HG03457 (cell line): ENCODE measurements at regions not wholly inside any gene's neighbourhood (a gene's known extent, or its start where the extent isn't known, plus 50 kb on each side); places are given as distances from the start of the nearest gene placed in this dataset.

Experiments
- ATAC-seq: cut with Tn5 transposase; IDR thresholded peaks from one replicate; pipeline ENCODE4 v1.9.1; 2021; ENCODE audit warnings: moderate number of reproducible peaks; ENCODE audit not compliant: unreplicated experiment

DNA sequence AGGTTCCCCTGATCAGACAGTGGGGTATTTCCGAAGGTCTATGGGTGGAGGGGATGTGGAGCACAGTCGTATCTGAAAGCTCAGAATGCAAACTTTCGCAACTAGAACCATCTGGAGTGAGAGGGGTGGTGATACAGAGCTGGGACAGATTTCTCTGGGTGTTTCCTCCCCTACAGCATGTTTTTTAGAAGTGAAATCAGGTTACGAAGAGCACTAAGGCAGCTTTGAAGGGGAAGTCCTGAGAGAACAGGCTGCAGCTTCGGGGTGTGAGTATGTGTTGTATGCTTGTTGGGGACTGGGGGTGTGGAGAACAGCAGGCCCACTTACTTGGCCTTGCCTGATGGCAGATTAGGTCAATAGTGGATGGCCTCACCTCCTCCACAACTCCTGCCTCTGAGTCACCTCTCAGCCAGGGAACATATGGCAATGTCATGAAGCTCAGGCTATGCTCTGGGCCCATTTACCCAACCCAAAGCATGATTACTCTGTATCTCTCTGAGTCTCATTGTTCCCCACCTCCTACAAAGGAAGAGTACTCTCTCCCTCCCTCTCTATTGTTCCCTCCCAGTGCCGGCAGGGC lies 107.2 kb upstream of the RASGRP1 start:
- ATAC-seq: peak; percentile 40

DNA sequence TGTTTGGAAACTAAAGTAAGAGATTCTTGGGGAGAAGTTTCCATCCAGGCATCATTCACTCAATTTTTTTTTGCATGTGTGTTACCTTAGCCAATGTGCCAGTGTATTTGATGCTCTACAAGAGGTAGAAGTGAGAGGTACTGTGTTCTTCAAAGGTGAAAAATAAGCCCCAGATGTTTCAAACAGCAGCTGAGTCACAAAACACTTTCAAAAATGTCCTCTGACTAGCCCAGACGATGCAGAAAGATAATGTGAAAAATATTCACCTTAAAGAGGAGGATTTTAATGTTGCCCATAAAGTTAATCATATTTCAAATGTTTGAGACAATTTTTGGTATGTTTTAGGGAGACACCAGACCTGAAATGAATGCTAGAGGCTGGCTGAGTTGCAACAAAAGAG lies 107.7 kb upstream of the RASGRP1 start:
- no peak for ATAC-seq

DNA sequence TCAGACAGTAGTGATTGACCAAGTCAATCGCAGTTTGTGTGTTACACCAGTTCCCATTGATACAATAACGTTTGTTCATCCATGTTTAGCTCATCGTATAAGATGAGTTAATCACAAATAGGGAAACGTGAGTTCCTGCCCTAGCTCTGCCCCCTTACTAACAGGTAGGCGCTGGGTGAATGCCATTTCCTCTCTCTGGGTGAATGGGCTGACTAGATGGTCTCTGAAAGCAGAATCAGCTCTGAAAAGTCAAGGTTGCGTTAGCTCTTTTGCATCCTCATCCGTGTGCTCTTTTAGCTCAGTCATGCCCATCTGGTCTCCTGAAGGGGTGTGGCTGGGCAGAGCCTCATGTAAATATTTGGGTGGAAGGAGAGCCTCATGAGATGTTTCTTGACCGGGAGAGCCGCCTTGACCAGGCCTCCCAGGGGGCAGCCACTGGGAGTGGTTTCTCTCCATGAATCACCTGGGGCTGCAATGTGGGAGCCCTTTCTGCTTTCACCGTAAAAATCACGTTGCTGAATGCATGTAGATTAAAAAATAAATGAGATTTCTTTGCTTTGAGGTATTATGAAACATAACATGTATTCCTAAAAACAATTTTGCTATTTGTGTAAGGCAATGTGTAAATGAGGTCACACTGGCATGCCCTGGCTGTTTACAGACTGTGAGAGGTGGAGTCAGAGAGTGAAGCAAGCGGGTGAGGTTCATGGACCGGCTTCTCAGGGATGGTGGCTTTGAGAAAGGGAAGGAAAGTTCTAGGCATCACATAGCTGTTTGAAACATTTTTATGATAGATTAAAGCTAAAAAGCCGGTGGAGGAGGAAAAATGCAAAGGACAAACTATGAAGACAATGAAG lies 108.4 kb upstream of the RASGRP1 start:
- peak; percentile 29 for ATAC-seq

DNA sequence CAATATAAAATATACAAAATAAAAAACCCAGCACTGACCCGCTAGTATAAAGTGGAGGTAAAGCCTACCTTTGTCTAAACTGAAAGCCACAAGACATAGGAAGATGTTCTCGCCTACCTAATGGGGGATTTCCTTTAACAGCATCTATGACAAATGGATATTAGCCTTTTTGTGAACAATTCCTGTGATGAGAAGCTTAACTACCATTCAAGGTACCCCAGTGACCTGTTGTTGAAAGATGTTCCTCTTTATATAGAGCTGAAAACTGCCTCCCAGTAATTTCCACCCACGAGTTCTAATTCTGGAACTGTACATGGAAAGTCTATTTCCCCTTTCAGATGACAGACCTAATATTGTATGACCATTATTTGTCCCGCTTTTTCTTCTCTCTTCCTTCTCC lies 109.8 kb upstream of the RASGRP1 start:
- ATAC-seq: no peak

DNA sequence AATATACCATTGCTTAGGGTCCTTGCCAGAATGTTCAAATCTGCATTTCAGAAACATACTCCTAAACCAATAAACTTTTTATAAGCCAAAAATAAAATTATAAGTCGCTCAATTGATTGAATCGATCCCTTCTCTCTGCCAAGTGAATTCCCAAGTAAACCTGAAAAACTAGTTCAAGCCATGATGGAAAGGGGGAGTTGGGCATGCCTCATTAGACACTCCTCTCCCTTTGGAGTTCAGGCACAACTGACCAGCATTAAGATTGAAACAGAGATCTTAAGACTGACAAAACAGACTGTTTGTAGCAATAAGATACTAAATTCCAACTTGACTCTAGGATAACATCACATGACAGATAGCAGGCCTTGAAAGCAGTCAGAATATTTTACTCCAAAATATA lies 113.7 kb upstream of the RASGRP1 start:
- no peak for ATAC-seq

DNA sequence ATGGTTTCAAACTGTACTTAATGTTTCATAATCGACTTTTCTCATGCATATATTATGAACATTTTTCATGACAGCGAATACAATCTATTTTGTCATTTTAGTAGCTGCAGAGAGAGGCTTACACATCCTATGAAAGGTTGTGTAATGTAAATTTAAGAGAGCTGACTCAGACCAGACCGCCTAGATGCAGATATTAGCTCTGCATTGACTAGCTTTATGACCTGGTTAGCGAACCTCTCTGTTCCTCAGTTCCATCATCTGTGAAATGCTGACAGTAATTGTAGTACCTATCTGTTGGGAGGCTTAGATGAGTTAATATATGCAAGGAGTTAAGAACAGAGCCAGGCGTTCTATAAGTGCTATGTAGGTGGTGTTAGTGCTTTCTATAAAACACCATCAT lies 116.2 kb upstream of the RASGRP1 start:
- ATAC-seq: no peak

DNA sequence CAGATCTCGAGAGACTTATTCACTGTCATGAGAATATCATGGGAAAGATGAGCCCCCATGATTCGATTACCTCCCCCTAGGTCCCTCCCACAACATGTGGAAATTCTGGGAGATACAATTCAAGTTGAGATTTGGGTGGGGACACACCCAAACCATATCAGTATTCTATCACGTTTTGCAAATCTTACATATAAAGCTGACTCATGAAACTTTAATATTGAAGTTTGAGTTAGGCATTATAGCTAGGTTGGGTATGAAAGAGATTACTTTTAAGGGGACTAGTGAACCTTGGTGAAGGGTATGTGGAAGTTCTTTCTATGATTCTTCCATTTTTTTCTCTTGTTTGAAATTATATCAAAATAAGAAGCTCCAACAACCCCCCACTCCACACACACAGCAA lies 117.7 kb upstream of the RASGRP1 start:
- ATAC-seq: no peak

DNA sequence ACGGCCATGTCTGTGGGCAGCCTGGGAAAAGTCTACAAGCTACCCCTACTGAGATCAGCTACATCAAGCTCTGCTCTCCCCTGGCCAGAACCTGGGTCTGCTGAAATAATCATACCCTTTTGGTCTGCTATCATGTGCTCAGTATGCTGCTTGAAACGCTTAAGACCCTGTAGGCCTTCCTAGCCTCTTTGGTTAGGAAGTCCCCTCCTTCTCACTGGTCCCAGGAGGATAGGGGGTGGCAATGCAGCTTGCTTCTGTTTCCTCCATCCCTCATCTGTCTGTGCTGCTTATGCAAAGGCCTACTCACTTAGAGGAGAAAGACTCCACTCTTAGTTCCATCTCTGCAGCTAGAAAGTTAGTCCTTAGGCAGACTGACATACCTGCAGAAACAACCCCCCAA lies 118.2 kb upstream of the RASGRP1 start:
- ATAC-seq: no peak

DNA sequence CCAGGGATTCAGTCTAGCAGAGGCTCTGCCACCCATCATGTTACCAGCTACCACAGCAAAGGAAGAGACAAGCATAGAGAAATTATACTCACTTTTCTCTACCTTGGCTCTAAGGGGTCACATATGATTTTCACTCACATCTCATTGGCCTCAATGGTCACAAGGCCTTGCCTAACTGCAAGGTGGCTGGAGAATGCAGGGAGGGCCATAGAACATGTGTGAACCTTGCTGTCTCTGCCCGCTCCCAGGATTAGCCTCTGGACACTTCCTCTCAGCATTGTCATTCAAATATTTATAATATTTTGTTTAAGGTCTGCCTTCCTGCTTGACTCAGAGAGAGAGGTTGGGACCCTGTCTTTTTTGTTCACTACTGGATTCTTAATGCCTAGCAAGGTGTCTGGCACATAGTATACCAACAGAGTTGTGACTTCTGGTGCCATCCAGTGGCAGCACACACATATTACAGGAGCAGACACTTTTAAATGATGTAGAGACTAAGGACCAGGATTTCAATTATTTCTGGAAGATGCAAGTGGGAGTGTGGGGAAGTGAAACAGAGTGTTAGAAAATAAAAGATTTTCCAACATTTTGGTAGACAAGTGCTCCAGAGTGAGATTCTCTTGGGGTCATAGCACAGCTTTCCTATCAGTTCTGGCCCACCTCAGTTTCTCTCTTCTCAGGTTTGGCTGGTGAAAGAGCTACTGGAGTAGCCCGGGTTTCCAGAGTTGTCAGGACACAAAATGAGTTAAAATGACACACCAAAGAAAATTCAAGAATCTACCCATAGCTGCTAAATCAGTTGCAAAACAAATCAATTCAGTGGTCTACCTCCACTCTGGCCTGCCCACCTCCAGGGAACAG lies 119.0 kb upstream of the RASGRP1 start:
- ATAC-seq: peak; percentile 72

DNA sequence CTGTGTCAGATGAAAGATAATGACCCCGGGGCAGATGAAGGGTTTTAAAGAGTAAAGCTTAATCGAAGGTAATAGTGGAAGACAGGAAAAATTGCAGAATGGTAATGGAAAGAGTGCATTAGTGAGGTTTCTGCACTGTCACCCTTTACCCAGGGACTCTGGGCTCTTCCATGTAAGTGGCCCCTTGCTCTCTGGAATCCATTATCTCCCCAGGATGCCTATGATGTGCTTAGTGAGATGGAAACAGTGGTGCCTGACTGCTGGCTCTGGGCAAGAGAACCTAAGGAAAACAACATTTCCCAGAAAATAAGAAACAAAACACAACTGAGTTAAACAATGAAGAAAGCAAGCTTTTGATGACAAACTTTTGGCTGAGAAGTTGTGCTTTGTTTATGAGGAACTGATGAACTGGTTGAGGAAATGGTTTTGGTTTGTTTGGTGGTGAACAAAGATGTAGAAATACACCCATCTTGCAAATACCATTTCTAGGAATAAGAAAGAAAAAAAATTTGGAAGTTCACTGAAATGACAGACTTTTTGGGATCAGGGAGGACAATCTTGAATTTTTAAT lies 119.9 kb upstream of the RASGRP1 start:
- no peak for ATAC-seq

DNA sequence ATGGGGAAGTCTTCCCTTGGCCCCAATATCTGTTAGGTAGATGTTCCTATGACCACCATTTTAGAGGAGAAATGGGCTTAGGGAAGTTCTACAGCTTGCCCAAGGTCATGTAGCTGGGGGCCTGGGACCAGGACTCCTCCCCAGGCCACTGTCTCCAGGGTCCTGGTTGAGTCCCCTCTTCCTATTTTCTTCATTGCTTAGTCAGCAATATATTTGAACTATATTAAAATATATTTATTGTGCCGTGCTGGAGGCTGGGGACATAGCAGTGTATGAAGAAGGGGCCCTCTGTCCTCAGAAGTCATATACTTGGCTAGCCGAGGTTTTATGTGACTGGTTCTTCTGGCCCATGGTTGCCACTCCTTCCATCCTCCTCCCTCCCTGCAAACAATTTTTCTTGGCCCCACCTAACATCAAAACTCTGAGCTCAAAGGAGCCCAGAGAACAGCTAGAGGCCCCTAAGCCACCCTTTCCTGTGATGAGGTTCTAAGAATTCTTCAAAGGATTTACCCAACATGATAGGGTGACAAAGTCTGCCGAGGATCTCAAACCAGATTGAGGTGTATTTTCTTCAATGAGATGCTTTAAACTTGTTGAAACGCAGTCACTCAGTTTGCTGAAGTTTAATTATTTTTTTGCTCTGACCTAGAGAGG lies 121.2 kb upstream of the RASGRP1 start:
- no peak for ATAC-seq

DNA sequence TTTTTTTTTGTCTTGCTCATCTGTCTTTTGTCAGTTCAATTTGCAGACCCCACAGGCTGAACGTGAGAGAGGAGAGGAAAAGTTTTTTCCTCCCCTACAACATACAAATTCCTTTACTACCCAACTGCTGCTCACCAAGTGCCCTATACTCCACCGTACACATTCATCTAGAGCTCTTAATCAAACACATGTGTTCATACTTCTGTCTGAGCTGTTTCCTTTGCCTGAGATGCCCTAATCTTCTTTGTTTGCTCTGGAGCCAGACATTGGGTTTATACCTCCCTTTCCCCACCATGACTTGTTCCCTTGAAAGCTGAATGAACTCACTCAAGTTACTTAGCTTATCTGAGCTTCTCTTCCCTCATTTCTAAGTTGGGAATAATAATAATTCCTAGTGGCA lies 122.7 kb upstream of the RASGRP1 start:
- no peak for ATAC-seq

DNA sequence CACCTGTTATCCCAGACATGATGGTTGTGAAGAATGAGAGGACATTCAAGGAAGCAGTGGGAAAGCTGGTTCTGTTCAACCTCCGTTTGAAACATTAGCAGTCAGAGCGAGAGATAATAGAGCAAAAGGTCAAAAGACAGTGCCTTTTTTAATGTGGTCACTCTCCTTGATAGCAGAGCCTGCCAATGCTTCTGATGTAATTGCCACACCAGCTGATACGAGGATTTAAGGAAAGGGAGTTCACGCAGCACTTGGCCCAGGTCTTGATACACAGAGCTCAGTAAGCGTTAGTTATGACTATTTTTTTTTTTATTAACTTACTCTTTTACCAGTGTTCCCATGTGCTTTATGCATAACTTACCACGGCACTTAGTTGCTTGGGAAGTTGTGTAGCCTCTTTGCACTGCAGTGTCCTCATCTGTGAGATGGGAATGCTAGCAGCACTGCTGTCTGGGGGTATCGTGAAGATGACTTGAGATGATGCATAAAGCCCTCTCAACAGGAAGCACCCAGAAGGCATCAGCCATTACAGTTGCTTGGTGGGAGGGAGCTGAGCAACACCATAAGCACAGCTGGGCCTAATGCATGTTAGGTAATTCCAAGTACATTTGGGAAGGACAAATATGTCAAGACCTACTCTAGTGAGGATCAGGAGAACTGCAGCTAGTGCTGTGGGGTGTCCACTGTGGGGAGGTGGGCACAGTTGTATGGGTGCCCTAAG lies 123.3 kb upstream of the RASGRP1 start:
- ATAC-seq: no peak

DNA sequence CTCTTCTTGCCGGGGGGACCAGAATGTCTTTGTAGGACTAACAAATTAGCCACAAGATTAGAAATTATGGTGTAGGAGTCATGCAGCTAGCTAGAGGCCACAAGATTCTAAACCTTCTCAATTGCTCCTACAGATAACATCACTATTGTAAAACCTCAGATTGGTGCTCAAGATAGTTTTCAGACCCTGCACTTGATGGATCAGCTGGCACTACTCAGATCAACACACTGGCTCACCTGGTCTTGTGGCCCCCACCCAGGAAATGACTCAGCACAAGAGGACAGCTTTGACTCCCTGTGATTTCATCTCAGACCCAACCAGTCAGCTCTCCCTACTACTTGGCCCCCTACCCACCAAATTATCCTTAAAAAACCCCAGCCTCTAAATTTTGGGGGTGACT lies 124.1 kb upstream of the RASGRP1 start:
- no peak for ATAC-seq

DNA sequence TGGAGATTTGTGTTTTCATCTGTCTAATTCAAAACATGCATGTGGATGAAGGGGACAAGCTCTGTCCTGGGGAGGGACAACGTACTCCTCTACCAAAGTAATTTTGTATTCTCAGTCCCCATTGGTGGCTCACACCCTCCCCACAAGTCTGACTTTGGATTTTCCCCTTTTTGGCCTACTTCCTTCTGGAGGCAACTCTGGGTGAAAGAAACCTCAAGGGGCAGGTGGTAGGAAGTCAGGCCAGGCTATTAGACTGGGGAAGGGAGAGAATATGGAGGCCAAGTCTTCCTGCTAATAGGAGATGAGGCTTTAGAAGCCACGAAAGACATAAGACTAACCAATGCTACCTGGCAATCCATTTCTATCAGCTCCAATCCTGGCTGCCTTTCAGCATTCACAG lies 124.9 kb upstream of the RASGRP1 start:
- ATAC-seq: no peak

DNA sequence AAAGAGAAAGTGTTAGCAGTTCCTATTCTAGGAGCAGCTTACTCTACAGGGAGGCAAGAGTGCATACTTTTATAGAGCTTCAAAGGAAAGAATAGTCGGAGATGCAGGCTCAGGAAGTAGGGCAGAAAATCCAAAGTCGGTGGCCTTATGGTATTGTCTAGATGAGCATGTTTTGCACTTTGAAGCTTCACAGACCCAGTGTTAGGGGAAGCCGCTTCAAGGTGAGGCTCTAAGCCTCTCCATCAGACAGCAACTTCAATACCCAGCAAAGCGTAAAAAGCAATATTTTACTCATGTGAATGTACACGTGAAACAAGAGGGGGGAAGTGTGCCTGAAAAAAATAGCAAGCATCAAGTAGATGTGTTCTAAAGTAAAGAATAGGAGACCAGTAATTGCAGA lies 125.6 kb upstream of the RASGRP1 start:
- ATAC-seq: no peak

DNA sequence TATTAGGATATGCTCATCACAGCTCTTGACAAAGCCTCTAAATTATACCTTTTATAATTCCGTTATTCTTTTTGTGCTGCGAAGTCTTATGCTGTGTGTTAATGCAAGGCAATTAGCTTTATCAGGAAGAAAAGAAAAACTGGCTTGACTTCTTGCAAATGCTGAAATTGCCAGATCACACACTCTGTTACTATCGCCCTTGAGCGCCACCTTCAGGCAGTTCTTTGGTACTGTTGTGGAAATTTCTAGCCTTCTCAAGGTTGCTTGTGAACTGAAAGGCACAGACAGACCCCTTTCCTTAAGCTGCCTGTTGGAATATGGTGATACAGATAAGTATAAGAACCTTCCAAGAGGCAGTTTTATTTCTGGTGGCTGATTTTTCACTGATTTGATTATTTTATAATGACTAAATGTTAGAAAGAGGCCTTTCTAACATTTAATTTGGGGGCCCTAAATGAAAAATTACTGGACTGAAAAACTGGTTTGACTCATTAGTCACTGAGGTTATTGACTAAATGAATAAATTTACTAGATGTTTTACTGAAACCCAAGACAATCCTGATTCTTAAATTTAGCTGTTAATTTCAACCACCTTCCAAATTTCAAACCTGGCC lies 126.2 kb upstream of the RASGRP1 start:
- ATAC-seq: no peak

DNA sequence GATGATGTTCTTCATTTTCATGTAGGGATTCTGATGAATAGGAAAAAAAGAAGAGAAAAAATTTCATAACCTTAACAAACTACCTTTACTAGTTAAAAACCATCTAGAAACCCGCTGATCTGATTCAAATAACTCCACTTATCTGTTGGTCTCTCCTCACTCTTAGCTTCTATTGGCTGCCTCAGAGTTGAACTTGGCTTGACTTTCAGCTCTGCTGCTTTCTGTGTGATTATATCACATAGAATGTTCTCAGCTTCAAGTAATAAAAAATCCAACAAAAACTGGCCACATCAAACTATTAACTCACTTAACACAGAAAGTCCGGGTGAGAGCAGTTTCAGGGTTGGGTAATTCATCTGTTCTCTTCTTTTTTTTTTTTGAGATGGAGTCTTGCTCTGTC lies 126.8 kb upstream of the RASGRP1 start:
- no peak for ATAC-seq

DNA sequence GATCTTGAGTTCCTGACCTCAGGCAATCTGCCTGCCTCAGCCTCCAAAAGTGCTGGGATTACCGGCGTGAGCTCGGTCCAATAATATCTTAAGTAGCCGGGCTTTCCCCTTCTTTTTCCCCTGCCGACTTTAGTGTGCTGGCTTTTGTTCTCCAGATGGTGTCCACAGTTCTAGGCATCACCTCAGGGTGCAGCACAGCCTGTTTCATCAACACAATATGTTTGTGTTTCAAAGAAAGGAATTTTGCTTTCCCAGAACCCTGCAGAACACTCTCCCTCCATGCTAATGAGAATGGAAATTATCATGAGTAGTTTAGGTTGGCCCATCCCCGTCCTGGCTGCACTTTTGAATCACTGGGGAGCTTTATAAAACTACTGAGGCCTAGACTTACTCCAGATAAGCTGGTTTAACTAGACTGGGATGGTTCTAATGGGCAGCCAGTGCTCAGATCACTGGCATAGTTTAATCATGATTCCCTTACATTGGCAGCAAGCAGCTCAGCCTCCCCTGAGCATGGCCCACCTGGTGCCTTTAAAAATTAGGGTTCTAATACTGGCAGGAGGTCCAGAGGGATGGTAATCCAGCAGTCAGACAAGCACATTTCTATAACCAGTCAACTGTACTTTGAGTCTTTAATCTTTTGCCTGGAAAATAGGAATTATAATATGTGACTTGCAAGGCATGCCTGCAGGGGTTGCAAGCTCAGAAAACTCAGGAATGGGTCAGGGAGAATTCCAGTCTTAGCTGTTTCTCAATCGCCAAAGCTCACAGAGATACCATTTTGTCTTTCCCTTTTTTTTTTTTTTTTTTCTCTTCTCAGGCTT lies 127.6 kb upstream of the RASGRP1 start:
- ATAC-seq: no peak
